Esophagus squamous epithelium (tissue), 5 donors: ENCODE measurements at regions not wholly inside any gene's neighbourhood (a gene's known extent, or its start where the extent isn't known, plus 50 kb on each side); places are given as distances from the start of the nearest gene placed in this dataset.

Experiments
- DNase-seq: peaks from one replicate; lab custom pipeline; 2025; lab: John Stamatoyannopoulos, UW
- H3K27ac ChIP-seq, 4 donors: fragments of 200-600 bp; sonication (generic); one replicate each; pipeline ENCODE4 v1.5.1; 2016 to 2019; ENCODE audit warnings: mild to moderate bottlenecking in 1 of 4
- H3K27me3 ChIP-seq, 4 donors: fragments of 200-600 bp; sonication (generic); 1 replicate in 3 of 4; 2 replicates in 1 of 4; pipeline versions ENCODE4 v1.5.1 to v1.6.0; 2017 to 2021; ENCODE audit warnings: antibody characterized with exemption in 1 of 4
- H3K36me3 ChIP-seq, 3 donors: fragments of 200-600 bp; sonication (generic); one replicate each; pipeline ENCODE4 v1.5.1; 2016 to 2019
- H3K4me1 ChIP-seq, 3 donors: fragments of 200-600 bp; sonication (generic); one replicate each; pipeline ENCODE4 v1.5.1; 2017 to 2019
- H3K4me3 ChIP-seq, 4 donors: fragments of 200-600 bp; sonication (generic); 1 replicate in 3 of 4; 2 replicates in 1 of 4; pipeline ENCODE4 v1.5.1; 2016 to 2019; ENCODE audit warnings: mild to moderate bottlenecking in 2 of 4, moderate library complexity in 1 of 4
- H3K9me3 ChIP-seq, 3 donors: fragments of 200-600 bp; sonication (generic); one replicate each; pipeline ENCODE4 v1.5.1; 2016 to 2019
- CTCF ChIP-seq, 6 experiments: fragments of 450-650 bp in 4 of 6; fragments of 200-600 bp in 2 of 6; sonication (generic) in 2 of 6; IDR thresholded peaks; one replicate each; pipeline ENCODE4 v1.5.1; 2016 to 2019; ENCODE audit warnings: antibody characterized with exemption in 6 of 6, mild to moderate bottlenecking in 4 of 6, moderate library complexity in 4 of 6
- POLR2A ChIP-seq, 4 donors: fragments of 450-650 bp; IDR thresholded peaks; one replicate each; pipeline ENCODE4 v1.6.1; 2017; ENCODE audit warnings: antibody characterized with exemption in 4 of 4, mild to moderate bottlenecking in 4 of 4, moderate library complexity in 3 of 4
- WGBS, 2 donors: methylation state at CpG; one replicate each; pipeline ENCODE4 v1.1.5; 2018; 5-methylcytosine and 5-hydroxymethylcytosine counted together
- intact Hi-C: fragments of 100-400 bp; cut with DNase I; formaldehyde crosslinking; loops from one replicate; pipeline ENCODE4 v1.15.0; 2022
- donor health status: DM: yes; HTN: yes; CAD: no.

- Histone ChIP-seq H3K9me3 (no peaks in the 10 kb centered on the region), H3K27me3 (peaks cover 0 to 8% (median 0%) of the 10 kb centered on the region in 4 donors), H3K27ac (no peak overlapping the region), H3K36me3 (no peaks in the 10 kb centered on the region), H3K4me1 (no peaks in the 10 kb centered on the region), H3K4me3 (no peak overlapping the region)
- WGBS, 2 donors: 75 to 82% methylated on average over 4 of the region's 4 CpGs
- no peak for TF ChIP-seq POLR2A (IDR thresholded peaks at IDR 0.05)
- no peak for TF ChIP-seq CTCF (IDR thresholded peaks at IDR 0.05)
- DNase-seq: no peak
- intact Hi-C loops: no loop called here
These were observed 94.8 kb upstream of the RAB12 start for GRCh38 chr18:8514409-8514808.

- Histone ChIP-seq H3K4me3 (no peak overlapping the region), H3K9me3 (no peaks in the 10 kb centered on the region), H3K27ac (no peak overlapping the region), H3K27me3 (peaks cover 0 to 8% (median 0%) of the 10 kb centered on the region in 4 donors), H3K4me1 (no peaks in the 10 kb centered on the region), H3K36me3 (no peaks in the 10 kb centered on the region)
- intact Hi-C loops: no loop called here
- TF ChIP-seq POLR2A (IDR thresholded peaks at IDR 0.05): no peak
- TF ChIP-seq CTCF (IDR thresholded peaks at IDR 0.05): no peak
- 80 to 81% methylated on average over 5 to 9 of the region's 9 CpGs for WGBS, 2 donors
- DNase-seq: no peak
These were observed 93.9 kb upstream of the RAB12 start for GRCh38 chr18:8515142-8515865.

- H3K9me3 ChIP-seq: no peaks in the 10 kb centered on the region
- no peaks in the 10 kb centered on the region for H3K4me1 ChIP-seq
- TF ChIP-seq POLR2A (IDR thresholded peaks at IDR 0.05): no peak
- TF ChIP-seq CTCF (IDR thresholded peaks at IDR 0.05): no peak
- DNase-seq: no peak
- H3K27ac ChIP-seq: no peak overlapping the region
- H3K36me3 ChIP-seq: no peaks in the 10 kb centered on the region
- peaks cover 0 to 8% (median 0%) of the 10 kb centered on the region in 4 donors for H3K27me3 ChIP-seq
- WGBS, 2 donors: 56 to 57% methylated on average over 15 of the region's 17 CpGs
- intact Hi-C loops: no loop called here
- H3K4me3 ChIP-seq: no peak overlapping the region
These were observed 92.6 kb upstream of the RAB12 start for GRCh38 chr18:8516371-8517250.

- no peak for DNase-seq
- 73 to 78% methylated on average over 3 of the region's 3 CpGs for WGBS, 2 donors
- no peaks in the 10 kb centered on the region for H3K36me3 ChIP-seq
- TF ChIP-seq CTCF (IDR thresholded peaks at IDR 0.05) (no peak), POLR2A (IDR thresholded peaks at IDR 0.05) (no peak)
- intact Hi-C loops: no loop called here
- H3K4me1 ChIP-seq: no peaks in the 10 kb centered on the region
- H3K27me3 ChIP-seq: peaks cover 0 to 8% (median 0%) of the 10 kb centered on the region in 4 donors
- H3K4me3 ChIP-seq: no peak overlapping the region
- no peak overlapping the region for H3K27ac ChIP-seq
- H3K9me3 ChIP-seq: no peaks in the 10 kb centered on the region
These were observed 92.0 kb upstream of the RAB12 start for GRCh38 chr18:8517276-8517675.

- intact Hi-C loops: no loop called here
- Histone ChIP-seq H3K27me3 (peaks cover 0 to 24% (median 0%) of the 10 kb centered on the region in 4 donors), H3K27ac (no peak overlapping the region), H3K9me3 (no peaks in the 10 kb centered on the region), H3K36me3 (no peaks in the 10 kb centered on the region), H3K4me3 (no peak overlapping the region), H3K4me1 (no peaks in the 10 kb centered on the region)
- no peak for DNase-seq
- 16 to 33% methylated on average over 2 of the region's 2 CpGs for WGBS, 2 donors
- no peak for TF ChIP-seq CTCF (IDR thresholded peaks at IDR 0.05)
- TF ChIP-seq POLR2A (IDR thresholded peaks at IDR 0.05): no peak
These were observed 90.1 kb upstream of the RAB12 start for GRCh38 chr18:8519102-8519501.
